GM12878 (cell line): ENCODE measurements at regions not wholly inside any gene's neighbourhood (a gene's known extent, or its start where the extent isn't known, plus 50 kb on each side); places are given as distances from the start of the nearest gene placed in this dataset.

ENCODE experiments used
- ATAC-seq: fragments of 200-7000 bp; cut with Tn5 transposase; 3 replicates; pipeline ENCODE4 v1.9.1; 2020; ENCODE audit warnings: mild to moderate bottlenecking, moderate library complexity
- BruUV-seq: library from RNA; stranded (reverse); fragments of 400-500 nt; replicated peaks from 2 replicates; lab custom pipeline; 2021; lab: Mats Ljungman, UMichigan
- CTCF ChIA-PET: fragments of 300-600 bp; sonication (Branson Sonifier 250); formaldehyde crosslinking; extraction: SDS; loops from one replicate; lab custom pipeline; 2021; ENCODE audit warnings: inconsistent platforms; lab: Yijun Ruan, JAX
- POLR2A ChIA-PET: fragments of 350-600 bp; formaldehyde crosslinking; extraction: SDS; loops from one replicate; lab custom pipeline; 2021; ENCODE audit warnings: inconsistent platforms; lab: Charles Lee
- RAD21 ChIA-PET: fragments of 300-600 bp; sonication (Branson Sonifier 250); formaldehyde crosslinking; loops from one replicate; lab custom pipeline; 2023; ENCODE audit warnings: antibody characterized with exemption; ENCODE audit not compliant: unreplicated experiment; lab: Charles Lee
- SMC1A ChIA-PET: fragments of 300-600 bp; sonication (Branson Sonifier 250); formaldehyde crosslinking; loops from one replicate; lab custom pipeline; 2023; ENCODE audit not compliant: unreplicated experiment, uncharacterized antibody; lab: Charles Lee
- DNase-seq: peaks from one replicate; pipeline ENCODE4 v3.0.0-alpha.2; 2011; ENCODE audit warnings: low read depth, low spot score
- FAIRE-seq: peaks from 3 replicates; lab custom pipeline; 2011; peaks lifted over from hg19 to GRCh38; lab: Jason Lieb, UNC
- H2AFZ ChIP-seq: 2 replicates; pipeline ENCODE4 v1.6.0; 2011; ENCODE audit warnings: low read depth, low read length, control low read depth; ENCODE audit not compliant: control insufficient read depth
- H3K27ac ChIP-seq: 2 replicates; pipeline ENCODE4 v1.5.1; 2011; ENCODE audit warnings: control low read depth; ENCODE audit not compliant: control insufficient read depth, insufficient read depth
- H3K27me3 ChIP-seq, 2 experiments: replicated peaks in 1 of 2; 2 replicates each; pipeline versions ENCODE4 v1.6.0 to v1.6.1; 2011; ENCODE audit warnings: low read length in 1 of 2; ENCODE audit not compliant: control insufficient read depth in 2 of 2, insufficient read depth in 2 of 2
- H3K36me3 ChIP-seq, 2 experiments: 2 replicates each; pipeline ENCODE4 v1.5.1; 2011; ENCODE audit warnings: low read length in 1 of 2; ENCODE audit not compliant: control insufficient read depth in 2 of 2, insufficient read depth in 2 of 2
- H3K4me1 ChIP-seq: 2 replicates; pipeline ENCODE4 v1.6.1; 2011; ENCODE audit warnings: mild to moderate bottlenecking, low read length, moderate library complexity, mixed read lengths; ENCODE audit not compliant: control insufficient read depth, insufficient read depth
- H3K4me2 ChIP-seq: 2 replicates; pipeline ENCODE4 v1.6.0; 2011; ENCODE audit warnings: control low read depth; ENCODE audit not compliant: control insufficient read depth, insufficient read depth
- H3K4me3 ChIP-seq: fragments of 200-600 bp; sonication (generic); 2 replicates; pipeline ENCODE4 v1.5.1; 2016
- H3K79me2 ChIP-seq: 2 replicates; pipeline ENCODE4 v1.6.0; 2011; ENCODE audit warnings: low read length; ENCODE audit not compliant: control insufficient read depth, insufficient read depth
- H3K9ac ChIP-seq: 2 replicates; pipeline ENCODE4 v1.8.0; 2011; ENCODE audit warnings: low read length, control low read depth, mixed read lengths; ENCODE audit not compliant: control insufficient read depth, insufficient read depth
- H3K9me3 ChIP-seq: replicated peaks from 3 replicates; pipeline ENCODE4 v1.5.1; 2011; ENCODE audit warnings: mild to moderate bottlenecking, low read length; ENCODE audit not compliant: control insufficient read depth, insufficient read depth
- H4K20me1 ChIP-seq: 2 replicates; pipeline ENCODE4 v1.6.0; 2011; ENCODE audit not compliant: control insufficient read depth, insufficient read depth
- BHLHE40 ChIP-seq, 2 experiments: fragments of 450-650 bp in 1 of 2; IDR thresholded peaks; 2 replicates each; pipeline ENCODE4 v1.6.1; 2011 to 2017; ENCODE audit warnings: low read depth in 2 of 2, borderline replicate concordance in 1 of 2, improper control_type of control experiment in 1 of 2, low read length in 1 of 2, mild to moderate bottlenecking in 1 of 2
- ETV6 ChIP-seq, 2 experiments: fragments of 450-650 bp in 1 of 2; IDR thresholded peaks in 1 of 2; conservative IDR thresholded peaks in 1 of 2; 2 replicates each; pipeline ENCODE4 v1.6.1; 2014; ENCODE audit warnings: antibody characterized with exemption in 1 of 2, borderline replicate concordance in 1 of 2, low read depth in 1 of 2, mild to moderate bottlenecking in 1 of 2, moderate library complexity in 1 of 2
- POLR2AphosphoS2 ChIP-seq: IDR thresholded peaks from 2 replicates; pipeline ENCODE4 v1.6.1; 2011; ENCODE audit warnings: low read depth, mild to moderate bottlenecking, low read length, improper control_type of control experiment, moderate library complexity
- SREBF2 ChIP-seq: IDR thresholded peaks from 2 replicates; pipeline ENCODE4 v1.6.1; 2012; ENCODE audit warnings: mild to moderate bottlenecking, low read length
- SRF ChIP-seq, 2 experiments: IDR thresholded peaks; 2 replicates each; pipeline ENCODE4 v1.6.1; 2011; ENCODE audit warnings: low read depth in 2 of 2, low read length in 2 of 2, mild to moderate bottlenecking in 1 of 2, moderate library complexity in 1 of 2
- ZNF274 ChIP-seq: IDR thresholded peaks from one replicate; pipeline ENCODE4 v1.8.0; 2011; ENCODE audit not compliant: insufficient read length, insufficient read depth
- WGBS: methylation state at CpG from one replicate; pipeline ENCODE4 v1.1.6; 2016; ENCODE audit warnings: low lambda C conversion rate; ENCODE audit not compliant: insufficient replicate concordance, insufficient coverage; ENCODE audit errors: missing lambda C conversion rate; 5-methylcytosine and 5-hydroxymethylcytosine counted together
- in situ Hi-C: fragments of 300-500 bp; cut with MboI; formaldehyde crosslinking; loops from 9 replicates; pipeline ENCODE4 v1.14.3; 2018; ENCODE audit warnings: mixed read lengths
- intact Hi-C: fragments of 100-400 bp; cut with micrococcal nuclease; formaldehyde crosslinking; loops from one replicate; pipeline ENCODE4 v1.14.2; 2022; ENCODE audit not compliant: unreplicated experiment
- TF ChIP-seq, protein P1 (sequence below): fragments of 450-650 bp; IDR thresholded peaks from 2 replicates; pipeline ENCODE4 v1.6.1; 2017; ENCODE audit warnings: low read depth, mild to moderate bottlenecking, moderate library complexity
- TF ChIP-seq, protein P2 (sequence below): fragments of 450-650 bp; IDR thresholded peaks from 2 replicates; pipeline ENCODE4 v1.6.1; 2016; ENCODE audit warnings: mild to moderate bottlenecking
- TF ChIP-seq, protein P3 (sequence below): fragments of 450-650 bp; IDR thresholded peaks from 2 replicates; pipeline ENCODE4 v1.6.1; 2017; ENCODE audit warnings: mild to moderate bottlenecking, moderate library complexity

- POLR2A ChIA-PET: no interaction called here
- ATAC-seq: no peak
Observed at GRCh38 chr16:6918646-6919045, 414.0 kb upstream of the RBFOX1 start.

More at GRCh38 chr16:6918646-6919045, 414.0 kb upstream of the RBFOX1 start:
- no peaks in the 10 kb centered on the region for H3K9me3 ChIP-seq
- ChIA-PET CTCF (no interaction called here), SMC1A (no interaction called here)
- H2AFZ ChIP-seq: no peak overlapping the region
- no peak overlapping the region for H3K27ac ChIP-seq
- intact Hi-C loops (no loop called here), in situ Hi-C loops (no loop called here)
- H3K4me2 ChIP-seq: no peak overlapping the region
- no peak overlapping the region for H3K4me3 ChIP-seq
- H3K79me2 ChIP-seq: no peaks in the 10 kb centered on the region
- H3K4me1 ChIP-seq: no peaks in the 10 kb centered on the region
- no TSS peak for BruUV-seq
- no peak for DNase-seq
- TF ChIP-seq ETV6 (conservative IDR thresholded peaks at IDR 0.05 in 1 of 2, IDR thresholded peaks at IDR 0.05 in 1 of 2; ENCODE audit: borderline replicate concordance in 1 of 2, low read depth in 1 of 2) (no peak), SRF (IDR thresholded peaks at IDR 0.05; ENCODE audit: low read depth in 2 of 2, low read length in 2 of 2) (no peak), BHLHE40 (IDR thresholded peaks at IDR 0.05; ENCODE audit: borderline replicate concordance in 1 of 2, low read depth in 2 of 2, low read length in 1 of 2) (no peak), ZNF274 (no peak), SREBF2 (no peak), POLR2AphosphoS2 (no peak)
- TF ChIP-seq, protein P1, sequence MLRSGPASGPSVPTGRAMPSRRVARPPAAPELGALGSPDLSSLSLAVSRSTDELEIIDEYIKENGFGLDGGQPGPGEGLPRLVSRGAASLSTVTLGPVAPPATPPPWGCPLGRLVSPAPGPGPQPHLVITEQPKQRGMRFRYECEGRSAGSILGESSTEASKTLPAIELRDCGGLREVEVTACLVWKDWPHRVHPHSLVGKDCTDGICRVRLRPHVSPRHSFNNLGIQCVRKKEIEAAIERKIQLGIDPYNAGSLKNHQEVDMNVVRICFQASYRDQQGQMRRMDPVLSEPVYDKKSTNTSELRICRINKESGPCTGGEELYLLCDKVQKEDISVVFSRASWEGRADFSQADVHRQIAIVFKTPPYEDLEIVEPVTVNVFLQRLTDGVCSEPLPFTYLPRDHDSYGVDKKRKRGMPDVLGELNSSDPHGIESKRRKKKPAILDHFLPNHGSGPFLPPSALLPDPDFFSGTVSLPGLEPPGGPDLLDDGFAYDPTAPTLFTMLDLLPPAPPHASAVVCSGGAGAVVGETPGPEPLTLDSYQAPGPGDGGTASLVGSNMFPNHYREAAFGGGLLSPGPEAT: no peak
- TF ChIP-seq, protein P2, sequence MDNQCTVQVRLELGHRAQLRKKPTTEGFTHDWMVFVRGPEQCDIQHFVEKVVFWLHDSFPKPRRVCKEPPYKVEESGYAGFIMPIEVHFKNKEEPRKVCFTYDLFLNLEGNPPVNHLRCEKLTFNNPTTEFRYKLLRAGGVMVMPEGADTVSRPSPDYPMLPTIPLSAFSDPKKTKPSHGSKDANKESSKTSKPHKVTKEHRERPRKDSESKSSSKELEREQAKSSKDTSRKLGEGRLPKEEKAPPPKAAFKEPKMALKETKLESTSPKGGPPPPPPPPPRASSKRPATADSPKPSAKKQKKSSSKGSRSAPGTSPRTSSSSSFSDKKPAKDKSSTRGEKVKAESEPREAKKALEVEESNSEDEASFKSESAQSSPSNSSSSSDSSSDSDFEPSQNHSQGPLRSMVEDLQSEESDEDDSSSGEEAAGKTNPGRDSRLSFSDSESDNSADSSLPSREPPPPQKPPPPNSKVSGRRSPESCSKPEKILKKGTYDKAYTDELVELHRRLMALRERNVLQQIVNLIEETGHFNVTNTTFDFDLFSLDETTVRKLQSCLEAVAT: no peak
- TF ChIP-seq, protein P3, sequence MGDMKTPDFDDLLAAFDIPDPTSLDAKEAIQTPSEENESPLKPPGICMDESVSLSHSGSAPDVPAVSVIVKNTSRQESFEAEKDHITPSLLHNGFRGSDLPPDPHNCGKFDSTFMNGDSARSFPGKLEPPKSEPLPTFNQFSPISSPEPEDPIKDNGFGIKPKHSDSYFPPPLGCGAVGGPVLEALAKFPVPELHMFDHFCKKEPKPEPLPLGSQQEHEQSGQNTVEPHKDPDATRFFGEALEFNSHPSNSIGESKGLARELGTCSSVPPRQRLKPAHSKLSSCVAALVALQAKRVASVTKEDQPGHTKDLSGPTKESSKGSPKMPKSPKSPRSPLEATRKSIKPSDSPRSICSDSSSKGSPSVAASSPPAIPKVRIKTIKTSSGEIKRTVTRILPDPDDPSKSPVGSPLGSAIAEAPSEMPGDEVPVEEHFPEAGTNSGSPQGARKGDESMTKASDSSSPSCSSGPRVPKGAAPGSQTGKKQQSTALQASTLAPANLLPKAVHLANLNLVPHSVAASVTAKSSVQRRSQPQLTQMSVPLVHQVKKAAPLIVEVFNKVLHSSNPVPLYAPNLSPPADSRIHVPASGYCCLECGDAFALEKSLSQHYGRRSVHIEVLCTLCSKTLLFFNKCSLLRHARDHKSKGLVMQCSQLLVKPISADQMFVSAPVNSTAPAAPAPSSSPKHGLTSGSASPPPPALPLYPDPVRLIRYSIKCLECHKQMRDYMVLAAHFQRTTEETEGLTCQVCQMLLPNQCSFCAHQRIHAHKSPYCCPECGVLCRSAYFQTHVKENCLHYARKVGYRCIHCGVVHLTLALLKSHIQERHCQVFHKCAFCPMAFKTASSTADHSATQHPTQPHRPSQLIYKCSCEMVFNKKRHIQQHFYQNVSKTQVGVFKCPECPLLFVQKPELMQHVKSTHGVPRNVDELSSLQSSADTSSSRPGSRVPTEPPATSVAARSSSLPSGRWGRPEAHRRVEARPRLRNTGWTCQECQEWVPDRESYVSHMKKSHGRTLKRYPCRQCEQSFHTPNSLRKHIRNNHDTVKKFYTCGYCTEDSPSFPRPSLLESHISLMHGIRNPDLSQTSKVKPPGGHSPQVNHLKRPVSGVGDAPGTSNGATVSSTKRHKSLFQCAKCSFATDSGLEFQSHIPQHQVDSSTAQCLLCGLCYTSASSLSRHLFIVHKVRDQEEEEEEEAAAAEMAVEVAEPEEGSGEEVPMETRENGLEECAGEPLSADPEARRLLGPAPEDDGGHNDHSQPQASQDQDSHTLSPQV: no peak
- TF ChIP-seq, all 136 proteins: peak for 0
- WGBS: 45% methylated on average over 7 of the region's 7 CpGs
- RAD21 ChIA-PET: no interaction called here
- Histone ChIP-seq H3K27me3 (no peaks in the 10 kb centered on the region), H3K9ac (no peak overlapping the region), H3K36me3 (no peaks in the 10 kb centered on the region), H4K20me1 (no peaks in the 10 kb centered on the region)
- FAIRE-seq: no peak
